GM12878 (cell line): ENCODE measurements at regions not wholly inside any gene's neighbourhood (a gene's known extent, or its start where the extent isn't known, plus 50 kb on each side); places are given as distances from the start of the nearest gene placed in this dataset.

Experiments used
- ATAC-seq: fragments of 200-7000 bp; cut with Tn5 transposase; 3 replicates; pipeline ENCODE4 v1.9.1; 2020; ENCODE audit warnings: mild to moderate bottlenecking, moderate library complexity
- BruUV-seq: library from RNA; stranded (reverse); fragments of 400-500 nt; replicated peaks from 2 replicates; lab custom pipeline; 2021; lab: Mats Ljungman, UMichigan
- CTCF ChIA-PET: fragments of 300-600 bp; sonication (Branson Sonifier 250); formaldehyde crosslinking; extraction: SDS; loops from one replicate; lab custom pipeline; 2021; ENCODE audit warnings: inconsistent platforms; lab: Yijun Ruan, JAX
- POLR2A ChIA-PET: fragments of 350-600 bp; formaldehyde crosslinking; extraction: SDS; loops from one replicate; lab custom pipeline; 2021; ENCODE audit warnings: inconsistent platforms; lab: Charles Lee
- RAD21 ChIA-PET: fragments of 300-600 bp; sonication (Branson Sonifier 250); formaldehyde crosslinking; loops from one replicate; lab custom pipeline; 2023; ENCODE audit warnings: antibody characterized with exemption; ENCODE audit not compliant: unreplicated experiment; lab: Charles Lee
- SMC1A ChIA-PET: fragments of 300-600 bp; sonication (Branson Sonifier 250); formaldehyde crosslinking; loops from one replicate; lab custom pipeline; 2023; ENCODE audit not compliant: unreplicated experiment, uncharacterized antibody; lab: Charles Lee
- DNase-seq: peaks from one replicate; pipeline ENCODE4 v3.0.0-alpha.2; 2011; ENCODE audit warnings: low read depth, low spot score
- FAIRE-seq: peaks from 3 replicates; lab custom pipeline; 2011; peaks lifted over from hg19 to GRCh38; lab: Jason Lieb, UNC
- H2AFZ ChIP-seq: 2 replicates; pipeline ENCODE4 v1.6.0; 2011; ENCODE audit warnings: low read depth, low read length, control low read depth; ENCODE audit not compliant: control insufficient read depth
- H3K27ac ChIP-seq: 2 replicates; pipeline ENCODE4 v1.5.1; 2011; ENCODE audit warnings: control low read depth; ENCODE audit not compliant: control insufficient read depth, insufficient read depth
- H3K27me3 ChIP-seq, 2 experiments: replicated peaks in 1 of 2; 2 replicates each; pipeline versions ENCODE4 v1.6.0 to v1.6.1; 2011; ENCODE audit warnings: low read length in 1 of 2; ENCODE audit not compliant: control insufficient read depth in 2 of 2, insufficient read depth in 2 of 2
- H3K36me3 ChIP-seq, 2 experiments: 2 replicates each; pipeline ENCODE4 v1.5.1; 2011; ENCODE audit warnings: low read length in 1 of 2; ENCODE audit not compliant: control insufficient read depth in 2 of 2, insufficient read depth in 2 of 2
- H3K4me1 ChIP-seq: 2 replicates; pipeline ENCODE4 v1.6.1; 2011; ENCODE audit warnings: mild to moderate bottlenecking, low read length, moderate library complexity, mixed read lengths; ENCODE audit not compliant: control insufficient read depth, insufficient read depth
- H3K4me2 ChIP-seq: 2 replicates; pipeline ENCODE4 v1.6.0; 2011; ENCODE audit warnings: control low read depth; ENCODE audit not compliant: control insufficient read depth, insufficient read depth
- H3K4me3 ChIP-seq: fragments of 200-600 bp; sonication (generic); 2 replicates; pipeline ENCODE4 v1.5.1; 2016
- H3K79me2 ChIP-seq: 2 replicates; pipeline ENCODE4 v1.6.0; 2011; ENCODE audit warnings: low read length; ENCODE audit not compliant: control insufficient read depth, insufficient read depth
- H3K9ac ChIP-seq: 2 replicates; pipeline ENCODE4 v1.8.0; 2011; ENCODE audit warnings: low read length, control low read depth, mixed read lengths; ENCODE audit not compliant: control insufficient read depth, insufficient read depth
- H3K9me3 ChIP-seq: replicated peaks from 3 replicates; pipeline ENCODE4 v1.5.1; 2011; ENCODE audit warnings: mild to moderate bottlenecking, low read length; ENCODE audit not compliant: control insufficient read depth, insufficient read depth
- H4K20me1 ChIP-seq: 2 replicates; pipeline ENCODE4 v1.6.0; 2011; ENCODE audit not compliant: control insufficient read depth, insufficient read depth
- BACH1 ChIP-seq: fragments of 450-650 bp; IDR thresholded peaks from 2 replicates; pipeline ENCODE4 v1.6.1; 2017; ENCODE audit warnings: mild to moderate bottlenecking, borderline replicate concordance
- EGR1 ChIP-seq, 2 experiments: IDR thresholded peaks; 1 replicate in 1 of 2; 2 replicates in 1 of 2; pipeline ENCODE4 v1.6.1; 2011 to 2012; ENCODE audit warnings: low read depth in 2 of 2, low read length in 2 of 2, borderline replicate concordance in 1 of 2, mild to moderate bottlenecking in 1 of 2, moderate library complexity in 1 of 2
- FOS ChIP-seq: IDR thresholded peaks from 3 replicates; pipeline ENCODE4 v1.6.1; 2011; ENCODE audit warnings: borderline replicate concordance; ENCODE audit not compliant: insufficient read length; ENCODE audit errors: extremely low read depth
- POLR2AphosphoS2 ChIP-seq: IDR thresholded peaks from 2 replicates; pipeline ENCODE4 v1.6.1; 2011; ENCODE audit warnings: low read depth, mild to moderate bottlenecking, low read length, improper control_type of control experiment, moderate library complexity
- RFX5 ChIP-seq: IDR thresholded peaks from 2 replicates; pipeline ENCODE4 v1.6.1; 2011; ENCODE audit warnings: low read depth, low read length, improper control_type of control experiment
- SUPT20H ChIP-seq: IDR thresholded peaks from 2 replicates; pipeline ENCODE4 v1.6.1; 2011; ENCODE audit warnings: low read depth, mild to moderate bottlenecking, low read length, moderate library complexity, borderline replicate concordance; ENCODE audit not compliant: control insufficient read depth
- WGBS: methylation state at CpG from one replicate; pipeline ENCODE4 v1.1.6; 2016; ENCODE audit warnings: low lambda C conversion rate; ENCODE audit not compliant: insufficient replicate concordance, insufficient coverage; ENCODE audit errors: missing lambda C conversion rate; 5-methylcytosine and 5-hydroxymethylcytosine counted together
- in situ Hi-C: fragments of 300-500 bp; cut with MboI; formaldehyde crosslinking; loops from 9 replicates; pipeline ENCODE4 v1.14.3; 2018; ENCODE audit warnings: mixed read lengths
- intact Hi-C: fragments of 100-400 bp; cut with micrococcal nuclease; formaldehyde crosslinking; loops from one replicate; pipeline ENCODE4 v1.14.2; 2022; ENCODE audit not compliant: unreplicated experiment
- TF ChIP-seq, protein P1 (sequence below): fragments of 450-650 bp; IDR thresholded peaks from 2 replicates; pipeline ENCODE4 v1.6.1; 2017; ENCODE audit warnings: mild to moderate bottlenecking
- TF ChIP-seq, protein P2 (sequence below): IDR thresholded peaks from 2 replicates; pipeline ENCODE4 v1.6.1; 2012; ENCODE audit warnings: low read depth, low read length, improper control_type of control experiment
- TF ChIP-seq, protein P3 (sequence below): IDR thresholded peaks from 2 replicates; pipeline ENCODE4 v1.6.1; 2012; ENCODE audit warnings: improper control_type of control experiment, low read depth, low read length; ENCODE audit not compliant: insufficient replicate concordance
- TF ChIP-seq, protein P4 (sequence below): fragments of 450-650 bp; IDR thresholded peaks from 2 replicates; pipeline ENCODE4 v1.6.1; 2014; ENCODE audit warnings: mild to moderate bottlenecking
- TF ChIP-seq, protein P5 (sequence below): fragments of 450-650 bp; IDR thresholded peaks from 2 replicates; pipeline ENCODE4 v1.6.1; 2017; ENCODE audit warnings: low read depth, mild to moderate bottlenecking, moderate library complexity

DNA sequence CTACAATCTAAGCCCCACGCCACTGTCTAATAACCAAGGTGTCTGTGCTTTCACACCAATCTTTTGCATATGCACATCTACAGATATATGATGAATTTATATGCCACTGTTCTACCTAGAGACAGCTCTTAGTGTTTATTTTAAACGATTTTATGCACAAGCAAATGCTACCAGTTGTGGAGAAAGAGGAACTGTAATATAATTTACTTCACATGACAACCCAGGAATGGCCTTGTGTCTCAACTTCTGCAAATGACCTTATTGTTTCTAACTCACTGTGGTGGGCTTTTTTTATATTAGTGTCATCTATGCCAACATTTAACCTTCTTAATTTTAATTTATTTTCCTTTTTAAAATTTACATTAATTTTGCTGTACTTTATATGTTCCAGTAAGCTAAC, 531.1 kb upstream of the TLE4 start:
- Histone ChIP-seq H2AFZ (no peak overlapping the region), H3K79me2 (no peaks in the 10 kb centered on the region), H3K4me2 (no peak overlapping the region), H3K4me3 (no peak overlapping the region), H3K27me3 (no peaks in the 10 kb centered on the region), H3K9me3 (no peaks in the 10 kb centered on the region; the same call in 2 of the 3 replicates), H3K4me1 (no peaks in the 10 kb centered on the region), H3K9ac (no peak overlapping the region), H3K36me3 (no peaks in the 10 kb centered on the region), H4K20me1 (no peaks in the 10 kb centered on the region), H3K27ac (no peak overlapping the region)
- CTCF ChIA-PET, result no interaction called here
- FAIRE-seq, result no peak
- no TSS peak for BruUV-seq
- no peak for DNase-seq
- 27% methylated on average over 2 of the region's 2 CpGs for WGBS
- POLR2A ChIA-PET, result no interaction called here
- no peak for TF ChIP-seq SUPT20H
- TF ChIP-seq, protein P1, sequence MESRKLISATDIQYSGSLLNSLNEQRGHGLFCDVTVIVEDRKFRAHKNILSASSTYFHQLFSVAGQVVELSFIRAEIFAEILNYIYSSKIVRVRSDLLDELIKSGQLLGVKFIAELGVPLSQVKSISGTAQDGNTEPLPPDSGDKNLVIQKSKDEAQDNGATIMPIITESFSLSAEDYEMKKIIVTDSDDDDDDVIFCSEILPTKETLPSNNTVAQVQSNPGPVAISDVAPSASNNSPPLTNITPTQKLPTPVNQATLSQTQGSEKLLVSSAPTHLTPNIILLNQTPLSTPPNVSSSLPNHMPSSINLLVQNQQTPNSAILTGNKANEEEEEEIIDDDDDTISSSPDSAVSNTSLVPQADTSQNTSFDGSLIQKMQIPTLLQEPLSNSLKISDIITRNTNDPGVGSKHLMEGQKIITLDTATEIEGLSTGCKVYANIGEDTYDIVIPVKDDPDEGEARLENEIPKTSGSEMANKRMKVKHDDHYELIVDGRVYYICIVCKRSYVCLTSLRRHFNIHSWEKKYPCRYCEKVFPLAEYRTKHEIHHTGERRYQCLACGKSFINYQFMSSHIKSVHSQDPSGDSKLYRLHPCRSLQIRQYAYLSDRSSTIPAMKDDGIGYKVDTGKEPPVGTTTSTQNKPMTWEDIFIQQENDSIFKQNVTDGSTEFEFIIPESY, result no peak
- TF ChIP-seq RFX5, result no peak
- TF ChIP-seq, protein P2, sequence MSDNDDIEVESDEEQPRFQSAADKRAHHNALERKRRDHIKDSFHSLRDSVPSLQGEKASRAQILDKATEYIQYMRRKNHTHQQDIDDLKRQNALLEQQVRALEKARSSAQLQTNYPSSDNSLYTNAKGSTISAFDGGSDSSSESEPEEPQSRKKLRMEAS, result no peak
- TF ChIP-seq, protein P3, sequence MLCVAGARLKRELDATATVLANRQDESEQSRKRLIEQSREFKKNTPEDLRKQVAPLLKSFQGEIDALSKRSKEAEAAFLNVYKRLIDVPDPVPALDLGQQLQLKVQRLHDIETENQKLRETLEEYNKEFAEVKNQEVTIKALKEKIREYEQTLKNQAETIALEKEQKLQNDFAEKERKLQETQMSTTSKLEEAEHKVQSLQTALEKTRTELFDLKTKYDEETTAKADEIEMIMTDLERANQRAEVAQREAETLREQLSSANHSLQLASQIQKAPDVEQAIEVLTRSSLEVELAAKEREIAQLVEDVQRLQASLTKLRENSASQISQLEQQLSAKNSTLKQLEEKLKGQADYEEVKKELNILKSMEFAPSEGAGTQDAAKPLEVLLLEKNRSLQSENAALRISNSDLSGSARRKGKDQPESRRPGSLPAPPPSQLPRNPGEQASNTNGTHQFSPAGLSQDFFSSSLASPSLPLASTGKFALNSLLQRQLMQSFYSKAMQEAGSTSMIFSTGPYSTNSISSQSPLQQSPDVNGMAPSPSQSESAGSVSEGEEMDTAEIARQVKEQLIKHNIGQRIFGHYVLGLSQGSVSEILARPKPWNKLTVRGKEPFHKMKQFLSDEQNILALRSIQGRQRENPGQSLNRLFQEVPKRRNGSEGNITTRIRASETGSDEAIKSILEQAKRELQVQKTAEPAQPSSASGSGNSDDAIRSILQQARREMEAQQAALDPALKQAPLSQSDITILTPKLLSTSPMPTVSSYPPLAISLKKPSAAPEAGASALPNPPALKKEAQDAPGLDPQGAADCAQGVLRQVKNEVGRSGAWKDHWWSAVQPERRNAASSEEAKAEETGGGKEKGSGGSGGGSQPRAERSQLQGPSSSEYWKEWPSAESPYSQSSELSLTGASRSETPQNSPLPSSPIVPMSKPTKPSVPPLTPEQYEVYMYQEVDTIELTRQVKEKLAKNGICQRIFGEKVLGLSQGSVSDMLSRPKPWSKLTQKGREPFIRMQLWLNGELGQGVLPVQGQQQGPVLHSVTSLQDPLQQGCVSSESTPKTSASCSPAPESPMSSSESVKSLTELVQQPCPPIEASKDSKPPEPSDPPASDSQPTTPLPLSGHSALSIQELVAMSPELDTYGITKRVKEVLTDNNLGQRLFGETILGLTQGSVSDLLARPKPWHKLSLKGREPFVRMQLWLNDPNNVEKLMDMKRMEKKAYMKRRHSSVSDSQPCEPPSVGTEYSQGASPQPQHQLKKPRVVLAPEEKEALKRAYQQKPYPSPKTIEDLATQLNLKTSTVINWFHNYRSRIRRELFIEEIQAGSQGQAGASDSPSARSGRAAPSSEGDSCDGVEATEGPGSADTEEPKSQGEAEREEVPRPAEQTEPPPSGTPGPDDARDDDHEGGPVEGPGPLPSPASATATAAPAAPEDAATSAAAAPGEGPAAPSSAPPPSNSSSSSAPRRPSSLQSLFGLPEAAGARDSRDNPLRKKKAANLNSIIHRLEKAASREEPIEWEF, result no peak
- no peak for TF ChIP-seq EGR1 (IDR thresholded peaks at IDR 0.05; ENCODE audit: borderline replicate concordance in 1 of 2, low read depth in 2 of 2, low read length in 2 of 2)
- no peak for TF ChIP-seq FOS
- no peak for TF ChIP-seq POLR2AphosphoS2
- TF ChIP-seq BACH1, result no peak
- TF ChIP-seq, protein P4, sequence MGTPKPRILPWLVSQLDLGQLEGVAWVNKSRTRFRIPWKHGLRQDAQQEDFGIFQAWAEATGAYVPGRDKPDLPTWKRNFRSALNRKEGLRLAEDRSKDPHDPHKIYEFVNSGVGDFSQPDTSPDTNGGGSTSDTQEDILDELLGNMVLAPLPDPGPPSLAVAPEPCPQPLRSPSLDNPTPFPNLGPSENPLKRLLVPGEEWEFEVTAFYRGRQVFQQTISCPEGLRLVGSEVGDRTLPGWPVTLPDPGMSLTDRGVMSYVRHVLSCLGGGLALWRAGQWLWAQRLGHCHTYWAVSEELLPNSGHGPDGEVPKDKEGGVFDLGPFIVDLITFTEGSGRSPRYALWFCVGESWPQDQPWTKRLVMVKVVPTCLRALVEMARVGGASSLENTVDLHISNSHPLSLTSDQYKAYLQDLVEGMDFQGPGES, result no peak
- TF ChIP-seq, protein P5, sequence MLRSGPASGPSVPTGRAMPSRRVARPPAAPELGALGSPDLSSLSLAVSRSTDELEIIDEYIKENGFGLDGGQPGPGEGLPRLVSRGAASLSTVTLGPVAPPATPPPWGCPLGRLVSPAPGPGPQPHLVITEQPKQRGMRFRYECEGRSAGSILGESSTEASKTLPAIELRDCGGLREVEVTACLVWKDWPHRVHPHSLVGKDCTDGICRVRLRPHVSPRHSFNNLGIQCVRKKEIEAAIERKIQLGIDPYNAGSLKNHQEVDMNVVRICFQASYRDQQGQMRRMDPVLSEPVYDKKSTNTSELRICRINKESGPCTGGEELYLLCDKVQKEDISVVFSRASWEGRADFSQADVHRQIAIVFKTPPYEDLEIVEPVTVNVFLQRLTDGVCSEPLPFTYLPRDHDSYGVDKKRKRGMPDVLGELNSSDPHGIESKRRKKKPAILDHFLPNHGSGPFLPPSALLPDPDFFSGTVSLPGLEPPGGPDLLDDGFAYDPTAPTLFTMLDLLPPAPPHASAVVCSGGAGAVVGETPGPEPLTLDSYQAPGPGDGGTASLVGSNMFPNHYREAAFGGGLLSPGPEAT, result no peak
- SMC1A ChIA-PET, result no interaction called here
- ATAC-seq, result no peak
- intact Hi-C loops, result no loop called here
- RAD21 ChIA-PET, result no interaction called here
- in situ Hi-C loops, result no loop called here
